ENCODE measurements at regions not wholly inside any gene's neighbourhood (a gene's known extent, or its start where the extent isn't known, plus 50 kb on each side); places are given as distances from the start of the nearest gene placed in this dataset.

DNA sequence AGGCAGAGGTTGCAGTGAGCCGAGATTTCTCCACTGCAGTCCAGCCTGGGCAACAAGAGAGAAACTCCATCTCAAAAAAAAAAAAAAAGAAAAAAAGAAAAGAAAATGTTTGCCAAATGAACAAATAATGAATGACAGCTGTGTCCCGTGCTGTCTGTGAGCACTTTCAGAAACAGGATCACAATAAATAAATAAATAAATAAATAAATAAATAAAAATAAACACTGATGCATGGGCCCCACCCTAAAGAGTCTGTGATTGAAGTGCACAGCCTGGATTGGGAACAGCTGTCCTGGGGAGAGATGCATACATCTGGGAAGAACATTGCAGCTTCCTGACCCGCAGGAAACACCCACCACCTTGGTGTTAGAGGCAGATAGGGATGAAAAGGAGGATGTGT is 123.6 kb downstream of the NPTX2 start:
- Mint-ChIP-seq H3K36me3 (ENCODE audit: low read depth) (peaks cover 2% of the 10 kb centered on the region), H3K9me3 (ENCODE audit: low read depth) (peaks cover 4% of the 10 kb centered on the region), H3K27me3 (ENCODE audit: low read depth) (peaks cover 7% of the 10 kb centered on the region), H3K4me3 (ENCODE audit: unreplicated experiment) (no peak overlapping the region), H3K27ac (ENCODE audit: unreplicated experiment) (no peak overlapping the region), H3K4me1 (ENCODE audit: low read depth) (no peaks in the 10 kb centered on the region)
- TF ChIP-seq, protein P1, sequence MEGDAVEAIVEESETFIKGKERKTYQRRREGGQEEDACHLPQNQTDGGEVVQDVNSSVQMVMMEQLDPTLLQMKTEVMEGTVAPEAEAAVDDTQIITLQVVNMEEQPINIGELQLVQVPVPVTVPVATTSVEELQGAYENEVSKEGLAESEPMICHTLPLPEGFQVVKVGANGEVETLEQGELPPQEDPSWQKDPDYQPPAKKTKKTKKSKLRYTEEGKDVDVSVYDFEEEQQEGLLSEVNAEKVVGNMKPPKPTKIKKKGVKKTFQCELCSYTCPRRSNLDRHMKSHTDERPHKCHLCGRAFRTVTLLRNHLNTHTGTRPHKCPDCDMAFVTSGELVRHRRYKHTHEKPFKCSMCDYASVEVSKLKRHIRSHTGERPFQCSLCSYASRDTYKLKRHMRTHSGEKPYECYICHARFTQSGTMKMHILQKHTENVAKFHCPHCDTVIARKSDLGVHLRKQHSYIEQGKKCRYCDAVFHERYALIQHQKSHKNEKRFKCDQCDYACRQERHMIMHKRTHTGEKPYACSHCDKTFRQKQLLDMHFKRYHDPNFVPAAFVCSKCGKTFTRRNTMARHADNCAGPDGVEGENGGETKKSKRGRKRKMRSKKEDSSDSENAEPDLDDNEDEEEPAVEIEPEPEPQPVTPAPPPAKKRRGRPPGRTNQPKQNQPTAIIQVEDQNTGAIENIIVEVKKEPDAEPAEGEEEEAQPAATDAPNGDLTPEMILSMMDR (IDR thresholded peaks at IDR 0.05), result no peak
- no peak for DNase-seq (ENCODE audit: low spot score)

- Mint-ChIP-seq H3K36me3 (ENCODE audit: low read depth) (peaks cover 2% of the 10 kb centered on the region), H3K27ac (ENCODE audit: unreplicated experiment) (no peak overlapping the region), H3K4me3 (ENCODE audit: unreplicated experiment) (no peak overlapping the region), H3K27me3 (ENCODE audit: low read depth) (peaks cover 34% of the 10 kb centered on the region), H3K9me3 (ENCODE audit: low read depth) (peaks cover 4% of the 10 kb centered on the region), H3K4me1 (ENCODE audit: low read depth) (no peaks in the 10 kb centered on the region)
- TF ChIP-seq, protein P1 (IDR thresholded peaks at IDR 0.05), result peak; percentile 88
- no peak for DNase-seq (ENCODE audit: low spot score)
Observed at GRCh38 chr7:98745722-98746318, 124.0 kb downstream of the TMEM130 start.

- DNase-seq (ENCODE audit: low spot score), result no peak
- no peak overlapping the region for H3K4me3 Mint-ChIP-seq (ENCODE audit: unreplicated experiment)
- peaks cover 31% of the 10 kb centered on the region for H3K27me3 Mint-ChIP-seq (ENCODE audit: low read depth)
- H3K27ac Mint-ChIP-seq (ENCODE audit: unreplicated experiment), result no peak overlapping the region
- TF ChIP-seq, protein P1 (IDR thresholded peaks at IDR 0.05), result no peak
- H3K4me1 Mint-ChIP-seq (ENCODE audit: low read depth), result no peaks in the 10 kb centered on the region
- H3K9me3 Mint-ChIP-seq (ENCODE audit: low read depth), result peaks cover 4% of the 10 kb centered on the region
- peaks cover 2% of the 10 kb centered on the region for H3K36me3 Mint-ChIP-seq (ENCODE audit: low read depth)
Observed at GRCh38 chr7:98748090-98748489, 121.7 kb downstream of the TMEM130 start.

DNA sequence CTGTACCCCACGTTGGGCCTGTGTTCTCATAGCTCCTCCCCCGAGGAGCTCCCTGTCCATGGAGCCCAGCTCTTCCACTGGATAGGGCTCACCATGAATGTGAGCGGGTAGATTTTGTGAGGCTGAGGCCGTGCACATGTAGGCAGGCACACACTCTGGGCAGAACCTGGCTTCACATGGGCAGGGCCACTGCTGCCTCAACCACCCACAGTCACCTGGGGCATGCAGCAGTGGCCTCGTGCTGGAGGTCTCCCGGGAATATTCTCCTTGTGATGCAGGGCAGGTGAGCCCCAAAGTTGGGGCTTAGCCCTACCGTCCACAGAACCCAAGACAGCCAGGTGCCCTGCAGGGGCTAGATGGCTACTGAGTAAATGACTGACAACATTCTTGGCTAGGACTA is 116.6 kb downstream of the TMEM130 start:
- Mint-ChIP-seq H3K4me3 (ENCODE audit: unreplicated experiment) (no peak overlapping the region), H3K9me3 (ENCODE audit: low read depth) (no peaks in the 10 kb centered on the region), H3K36me3 (ENCODE audit: low read depth) (no peaks in the 10 kb centered on the region), H3K27ac (ENCODE audit: unreplicated experiment) (no peak overlapping the region), H3K27me3 (ENCODE audit: low read depth) (peaks cover 24% of the 10 kb centered on the region), H3K4me1 (ENCODE audit: low read depth) (no peaks in the 10 kb centered on the region)
- DNase-seq (ENCODE audit: low spot score), result no peak
- TF ChIP-seq, protein P1 (IDR thresholded peaks at IDR 0.05), result no peak

DNA sequence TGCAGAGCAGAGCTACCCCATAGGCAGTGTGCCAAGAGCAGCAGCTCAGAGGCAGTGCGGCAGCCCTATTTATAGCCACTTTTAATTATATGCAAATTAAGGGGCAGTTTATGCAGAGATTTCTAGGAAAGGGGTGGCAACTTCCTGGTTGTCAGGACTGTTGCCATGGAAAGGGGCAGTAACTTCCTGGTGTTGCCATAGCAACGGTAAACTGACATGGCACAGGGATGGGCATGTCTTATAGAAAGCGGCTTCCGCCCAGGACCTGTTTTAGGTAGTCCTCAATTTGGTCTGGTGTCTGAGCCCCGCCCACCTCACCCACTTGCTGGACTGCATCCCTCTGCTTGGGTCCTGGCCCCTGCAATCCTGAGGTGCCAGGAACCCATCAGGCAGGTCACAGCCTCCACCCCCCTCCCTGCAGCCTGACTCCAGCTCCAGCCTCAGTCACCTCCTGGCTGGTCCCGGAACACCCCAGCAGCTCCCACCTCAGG is 115.8 kb downstream of the TMEM130 start:
- TF ChIP-seq, protein P1 (IDR thresholded peaks at IDR 0.05), result no peak
- no peak for DNase-seq (ENCODE audit: low spot score)
- no peaks in the 10 kb centered on the region for H3K9me3 Mint-ChIP-seq (ENCODE audit: low read depth)

More for the DNA sequence above, 115.8 kb downstream of the TMEM130 start:
- no peak overlapping the region for H3K4me3 Mint-ChIP-seq (ENCODE audit: unreplicated experiment)
- H3K36me3 Mint-ChIP-seq (ENCODE audit: low read depth), result no peaks in the 10 kb centered on the region
- no peaks in the 10 kb centered on the region for H3K4me1 Mint-ChIP-seq (ENCODE audit: low read depth)
- peaks cover 17% of the 10 kb centered on the region for H3K27me3 Mint-ChIP-seq (ENCODE audit: low read depth)
- no peak overlapping the region for H3K27ac Mint-ChIP-seq (ENCODE audit: unreplicated experiment)
